GM12878 (cell line): ENCODE measurements at regions not wholly inside any gene's neighbourhood (a gene's known extent, or its start where the extent isn't known, plus 50 kb on each side); places are given as distances from the start of the nearest gene placed in this dataset.

Source experiments
- ATAC-seq: fragments of 200-7000 bp; cut with Tn5 transposase; 3 replicates; pipeline ENCODE4 v1.9.1; 2020; ENCODE audit warnings: mild to moderate bottlenecking, moderate library complexity
- BruUV-seq: library from RNA; stranded (reverse); fragments of 400-500 nt; replicated peaks from 2 replicates; lab custom pipeline; 2021; lab: Mats Ljungman, UMichigan
- CTCF ChIA-PET: fragments of 300-600 bp; sonication (Branson Sonifier 250); formaldehyde crosslinking; extraction: SDS; loops from one replicate; lab custom pipeline; 2021; ENCODE audit warnings: inconsistent platforms; lab: Yijun Ruan, JAX
- POLR2A ChIA-PET: fragments of 350-600 bp; formaldehyde crosslinking; extraction: SDS; loops from one replicate; lab custom pipeline; 2021; ENCODE audit warnings: inconsistent platforms; lab: Charles Lee
- RAD21 ChIA-PET: fragments of 300-600 bp; sonication (Branson Sonifier 250); formaldehyde crosslinking; loops from one replicate; lab custom pipeline; 2023; ENCODE audit warnings: antibody characterized with exemption; ENCODE audit not compliant: unreplicated experiment; lab: Charles Lee
- SMC1A ChIA-PET: fragments of 300-600 bp; sonication (Branson Sonifier 250); formaldehyde crosslinking; loops from one replicate; lab custom pipeline; 2023; ENCODE audit not compliant: unreplicated experiment, uncharacterized antibody; lab: Charles Lee
- DNase-seq: peaks from one replicate; pipeline ENCODE4 v3.0.0-alpha.2; 2011; ENCODE audit warnings: low read depth, low spot score
- FAIRE-seq: peaks from 3 replicates; lab custom pipeline; 2011; peaks lifted over from hg19 to GRCh38; lab: Jason Lieb, UNC
- H2AFZ ChIP-seq: 2 replicates; pipeline ENCODE4 v1.6.0; 2011; ENCODE audit warnings: low read depth, low read length, control low read depth; ENCODE audit not compliant: control insufficient read depth
- H3K27ac ChIP-seq: 2 replicates; pipeline ENCODE4 v1.5.1; 2011; ENCODE audit warnings: control low read depth; ENCODE audit not compliant: control insufficient read depth, insufficient read depth
- H3K27me3 ChIP-seq, 2 experiments: replicated peaks in 1 of 2; 2 replicates each; pipeline versions ENCODE4 v1.6.0 to v1.6.1; 2011; ENCODE audit warnings: low read length in 1 of 2; ENCODE audit not compliant: control insufficient read depth in 2 of 2, insufficient read depth in 2 of 2
- H3K36me3 ChIP-seq, 2 experiments: 2 replicates each; pipeline ENCODE4 v1.5.1; 2011; ENCODE audit warnings: low read length in 1 of 2; ENCODE audit not compliant: control insufficient read depth in 2 of 2, insufficient read depth in 2 of 2
- H3K4me1 ChIP-seq: 2 replicates; pipeline ENCODE4 v1.6.1; 2011; ENCODE audit warnings: mild to moderate bottlenecking, low read length, moderate library complexity, mixed read lengths; ENCODE audit not compliant: control insufficient read depth, insufficient read depth
- H3K4me2 ChIP-seq: 2 replicates; pipeline ENCODE4 v1.6.0; 2011; ENCODE audit warnings: control low read depth; ENCODE audit not compliant: control insufficient read depth, insufficient read depth
- H3K4me3 ChIP-seq: fragments of 200-600 bp; sonication (generic); 2 replicates; pipeline ENCODE4 v1.5.1; 2016
- H3K79me2 ChIP-seq: 2 replicates; pipeline ENCODE4 v1.6.0; 2011; ENCODE audit warnings: low read length; ENCODE audit not compliant: control insufficient read depth, insufficient read depth
- H3K9ac ChIP-seq: 2 replicates; pipeline ENCODE4 v1.8.0; 2011; ENCODE audit warnings: low read length, control low read depth, mixed read lengths; ENCODE audit not compliant: control insufficient read depth, insufficient read depth
- H3K9me3 ChIP-seq: replicated peaks from 3 replicates; pipeline ENCODE4 v1.5.1; 2011; ENCODE audit warnings: mild to moderate bottlenecking, low read length; ENCODE audit not compliant: control insufficient read depth, insufficient read depth
- H4K20me1 ChIP-seq: 2 replicates; pipeline ENCODE4 v1.6.0; 2011; ENCODE audit not compliant: control insufficient read depth, insufficient read depth
- CHD1 ChIP-seq: IDR thresholded peaks from 2 replicates; pipeline ENCODE4 v1.6.1; 2012; ENCODE audit warnings: low read depth, low read length, improper control_type of control experiment
- KAT2A ChIP-seq: conservative IDR thresholded peaks from 2 replicates; pipeline ENCODE4 v1.6.1; 2011; ENCODE audit warnings: low read depth, low read length; ENCODE audit not compliant: control insufficient read depth
- KDM1A ChIP-seq: fragments of 200-600 bp; sonication (generic); IDR thresholded peaks from 2 replicates; pipeline ENCODE4 v1.6.1; 2016; ENCODE audit warnings: borderline replicate concordance
- MXI1 ChIP-seq: fragments of 150-350 bp; IDR thresholded peaks from 2 replicates; pipeline ENCODE4 v1.6.1; 2011; ENCODE audit warnings: low read depth, mild to moderate bottlenecking, inconsistent platforms, low read length, improper control_type of control experiment
- NFIC ChIP-seq: IDR thresholded peaks from 2 replicates; pipeline ENCODE4 v1.6.1; 2012; ENCODE audit warnings: low read depth, mild to moderate bottlenecking, inconsistent platforms, low read length, moderate library complexity
- SKIL ChIP-seq: fragments of 450-650 bp; IDR thresholded peaks from 2 replicates; pipeline ENCODE4 v1.6.1; 2017; ENCODE audit warnings: mild to moderate bottlenecking, low read depth, inconsistent platforms; ENCODE audit not compliant: poor library complexity, severe bottlenecking
- SUPT20H ChIP-seq: IDR thresholded peaks from 2 replicates; pipeline ENCODE4 v1.6.1; 2011; ENCODE audit warnings: low read depth, mild to moderate bottlenecking, low read length, moderate library complexity, borderline replicate concordance; ENCODE audit not compliant: control insufficient read depth
- WGBS: methylation state at CpG from one replicate; pipeline ENCODE4 v1.1.6; 2016; ENCODE audit warnings: low lambda C conversion rate; ENCODE audit not compliant: insufficient replicate concordance, insufficient coverage; ENCODE audit errors: missing lambda C conversion rate; 5-methylcytosine and 5-hydroxymethylcytosine counted together
- in situ Hi-C: fragments of 300-500 bp; cut with MboI; formaldehyde crosslinking; loops from 9 replicates; pipeline ENCODE4 v1.14.3; 2018; ENCODE audit warnings: mixed read lengths
- intact Hi-C: fragments of 100-400 bp; cut with micrococcal nuclease; formaldehyde crosslinking; loops from one replicate; pipeline ENCODE4 v1.14.2; 2022; ENCODE audit not compliant: unreplicated experiment
- TF ChIP-seq, protein P1 (sequence below): fragments of 450-650 bp; IDR thresholded peaks from 2 replicates; pipeline ENCODE4 v1.6.1; 2017; ENCODE audit warnings: mild to moderate bottlenecking
- TF ChIP-seq, protein P2 (sequence below): IDR thresholded peaks from 2 replicates; pipeline ENCODE4 v1.6.1; 2012; ENCODE audit warnings: low read length, inconsistent platforms

DNA sequence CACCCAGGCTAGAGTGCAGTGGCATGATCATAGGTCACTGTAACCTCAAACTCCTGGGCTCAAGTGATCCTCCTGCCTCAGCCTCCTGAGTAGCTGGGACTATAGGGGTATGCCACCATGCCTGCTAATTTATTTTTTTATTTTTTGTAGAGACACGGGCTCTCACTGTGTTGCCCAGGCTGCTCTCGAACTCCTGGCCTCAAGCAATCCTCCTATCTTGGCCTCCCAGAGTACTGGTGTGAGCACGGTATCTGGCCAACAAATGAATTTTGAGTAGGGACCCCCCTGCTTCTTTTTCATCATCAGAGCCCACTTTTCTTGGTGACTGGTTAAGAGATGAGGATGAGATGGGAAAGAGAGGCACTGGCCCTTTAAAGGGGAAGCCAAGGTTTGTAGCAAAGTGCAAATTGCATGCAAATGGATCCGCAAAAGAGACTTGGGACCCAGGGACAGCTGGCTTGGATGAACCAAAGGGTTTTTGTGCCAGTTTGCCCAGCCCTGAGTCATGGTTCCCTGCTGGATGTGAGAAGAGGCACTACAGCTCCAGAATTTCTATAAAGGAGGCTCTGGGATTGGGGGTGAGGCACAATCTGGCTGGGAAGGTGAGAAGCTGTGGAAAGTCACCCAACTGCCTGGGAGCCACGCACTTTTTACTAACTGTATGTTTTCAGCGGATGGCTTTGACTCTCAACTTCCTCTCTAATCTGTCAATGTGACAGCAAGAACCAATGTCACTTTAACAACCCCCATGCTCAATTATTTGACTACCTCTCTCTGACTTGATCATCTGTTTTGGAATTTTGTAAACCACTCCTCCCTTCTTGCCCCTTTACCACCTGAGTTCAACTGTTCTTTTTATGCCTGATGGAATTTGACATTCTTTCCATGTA is 58.7 kb upstream of the RNF24 start (continued):
- TF ChIP-seq KDM1A (no peak), KAT2A (no peak)
- TF ChIP-seq, all 136 proteins: peak for 0

DNA sequence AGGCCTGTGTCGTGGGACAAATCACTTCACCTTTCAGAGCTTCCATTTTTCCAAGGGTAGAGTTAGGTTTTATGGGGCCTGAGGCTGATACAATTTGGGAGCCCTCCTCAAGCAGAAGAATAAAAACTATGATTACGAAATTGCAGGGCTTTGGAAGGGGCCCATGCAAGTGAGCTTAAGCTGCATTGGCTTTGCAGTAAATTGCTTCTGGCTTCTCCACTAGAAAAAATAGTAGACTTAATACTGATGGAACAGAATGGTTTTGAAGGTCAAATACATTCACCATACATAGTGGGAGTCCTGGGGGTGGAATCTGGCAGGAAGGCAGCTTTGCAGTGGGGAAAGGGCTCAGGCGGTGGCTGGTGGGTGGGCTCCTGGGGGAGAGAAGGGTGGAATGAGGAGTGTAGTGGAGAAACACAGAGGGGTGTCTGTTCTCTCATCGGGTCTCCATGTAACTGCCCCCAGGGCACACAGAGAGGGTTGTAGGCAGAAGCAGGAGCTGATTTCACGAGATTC is 55.9 kb upstream of the RNF24 start:
- Histone ChIP-seq H3K9me3 (no peaks in the 10 kb centered on the region; the same call in 2 of the 3 replicates), H3K4me3 (no peak overlapping the region), H2AFZ (no peak overlapping the region), H3K27ac (no peak overlapping the region), H3K36me3 (no peaks in the 10 kb centered on the region), H3K79me2 (no peaks in the 10 kb centered on the region), H4K20me1 (no peaks in the 10 kb centered on the region), H3K4me2 (no peak overlapping the region), H3K27me3 (peaks cover 0 to 3% of the 10 kb centered on the region in 2 experiments; a peak in 1 of 4 replicates), H3K9ac (no peak overlapping the region), H3K4me1 (no peaks in the 10 kb centered on the region)
- SMC1A ChIA-PET: interaction anchor here (0.6 to 2.8 kb wide), 14 partner anchors 14 to 352 kb away, joined by 3 to 9 read pairs (median 4); partner anchors contain the start of gene ADISSP
- RAD21 ChIA-PET: interaction anchor here (0.8 to 1.8 kb wide), 6 partner anchors 37 to 393 kb away, joined by 3 to 7 read pairs (median 3); partner anchors contain the start of genes ADISSP and CENPB
- DNase-seq (no peak), ATAC-seq (no peak), FAIRE-seq (no peak)
- in situ Hi-C loops (no loop called here), intact Hi-C loops (no loop called here)
- CTCF ChIA-PET: interaction anchor here (0.6 to 4.7 kb wide), 12 partner anchors 11 to 361 kb away, joined by 3 to 34 read pairs (median 5); no protein-coding TSS in a partner anchor
- POLR2A ChIA-PET: no interaction called here
- BruUV-seq: no TSS peak
- no peak for TF ChIP-seq SUPT20H
- no peak for TF ChIP-seq KAT2A
- TF ChIP-seq NFIC: no peak
- TF ChIP-seq CHD1: no peak
- no peak for TF ChIP-seq SKIL
- TF ChIP-seq, protein P1, sequence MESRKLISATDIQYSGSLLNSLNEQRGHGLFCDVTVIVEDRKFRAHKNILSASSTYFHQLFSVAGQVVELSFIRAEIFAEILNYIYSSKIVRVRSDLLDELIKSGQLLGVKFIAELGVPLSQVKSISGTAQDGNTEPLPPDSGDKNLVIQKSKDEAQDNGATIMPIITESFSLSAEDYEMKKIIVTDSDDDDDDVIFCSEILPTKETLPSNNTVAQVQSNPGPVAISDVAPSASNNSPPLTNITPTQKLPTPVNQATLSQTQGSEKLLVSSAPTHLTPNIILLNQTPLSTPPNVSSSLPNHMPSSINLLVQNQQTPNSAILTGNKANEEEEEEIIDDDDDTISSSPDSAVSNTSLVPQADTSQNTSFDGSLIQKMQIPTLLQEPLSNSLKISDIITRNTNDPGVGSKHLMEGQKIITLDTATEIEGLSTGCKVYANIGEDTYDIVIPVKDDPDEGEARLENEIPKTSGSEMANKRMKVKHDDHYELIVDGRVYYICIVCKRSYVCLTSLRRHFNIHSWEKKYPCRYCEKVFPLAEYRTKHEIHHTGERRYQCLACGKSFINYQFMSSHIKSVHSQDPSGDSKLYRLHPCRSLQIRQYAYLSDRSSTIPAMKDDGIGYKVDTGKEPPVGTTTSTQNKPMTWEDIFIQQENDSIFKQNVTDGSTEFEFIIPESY: no peak
- TF ChIP-seq, protein P2, sequence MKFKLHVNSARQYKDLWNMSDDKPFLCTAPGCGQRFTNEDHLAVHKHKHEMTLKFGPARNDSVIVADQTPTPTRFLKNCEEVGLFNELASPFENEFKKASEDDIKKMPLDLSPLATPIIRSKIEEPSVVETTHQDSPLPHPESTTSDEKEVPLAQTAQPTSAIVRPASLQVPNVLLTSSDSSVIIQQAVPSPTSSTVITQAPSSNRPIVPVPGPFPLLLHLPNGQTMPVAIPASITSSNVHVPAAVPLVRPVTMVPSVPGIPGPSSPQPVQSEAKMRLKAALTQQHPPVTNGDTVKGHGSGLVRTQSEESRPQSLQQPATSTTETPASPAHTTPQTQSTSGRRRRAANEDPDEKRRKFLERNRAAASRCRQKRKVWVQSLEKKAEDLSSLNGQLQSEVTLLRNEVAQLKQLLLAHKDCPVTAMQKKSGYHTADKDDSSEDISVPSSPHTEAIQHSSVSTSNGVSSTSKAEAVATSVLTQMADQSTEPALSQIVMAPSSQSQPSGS: no peak
- TF ChIP-seq MXI1: no peak
- TF ChIP-seq, all 136 proteins: peak for 0
- WGBS: 55% methylated on average over 5 of the region's 5 CpGs
